Neural cell (in vitro differentiated cells): ENCODE measurements at regions not wholly inside any gene's neighbourhood (a gene's known extent, or its start where the extent isn't known, plus 50 kb on each side); places are given as distances from the start of the nearest gene placed in this dataset.
"Not testable (repeated sequence)": the region's sequence is repeated elsewhere in the genome, so short reads cannot be mapped to it uniquely, and the experiment has no call there.

Experiments
- H2AFZ ChIP-seq: fragments of 200-600, 300-800 bp; sonication (generic), shearing (Covaris generic); 2 replicates; pipeline ENCODE4 v1.6.0; 2014; ENCODE audit warnings: low read depth, mild to moderate bottlenecking, antibody characterized with exemption, low read length, moderate library complexity
- H3F3A ChIP-seq: fragments of 200-600 bp; shearing (Covaris generic); 2 replicates; pipeline ENCODE4 v1.6.1; 2016; ENCODE audit warnings: mild to moderate bottlenecking, moderate library complexity, mixed read lengths, antibody characterized with exemption, low read length; ENCODE audit not compliant: insufficient read depth, poor library complexity, severe bottlenecking
- H3K27ac ChIP-seq: fragments of 200-600, 300-800 bp; sonication (generic), shearing (Covaris generic); 2 replicates; pipeline ENCODE4 v1.5.1; 2014; ENCODE audit warnings: mild to moderate bottlenecking, low read length, moderate library complexity
- H3K27me3 ChIP-seq: fragments of 300-800, 200-600 bp; sonication (generic), shearing (Covaris generic); 2 replicates; pipeline ENCODE4 v1.6.0; 2014; ENCODE audit warnings: mild to moderate bottlenecking, low read depth, low read length, moderate library complexity; ENCODE audit not compliant: insufficient read depth
- H3K36me3 ChIP-seq: fragments of 300-800, 200-600 bp; sonication (generic), shearing (Covaris generic); 2 replicates; pipeline ENCODE4 v1.5.1; 2014; ENCODE audit warnings: mild to moderate bottlenecking, antibody characterized with exemption, low read length, moderate library complexity; ENCODE audit not compliant: insufficient read depth
- H3K4me2 ChIP-seq: fragments of 300-800, 200-600 bp; sonication (generic), shearing (Covaris generic); 2 replicates; pipeline ENCODE4 v1.6.0; 2014; ENCODE audit warnings: mild to moderate bottlenecking, low read length
- H3K4me3 ChIP-seq: fragments of 300-800, 200-600 bp; sonication (generic), shearing (Covaris generic); 2 replicates; pipeline ENCODE4 v1.5.1; 2014; ENCODE audit warnings: mild to moderate bottlenecking, low read length, moderate library complexity
- H3K79me2 ChIP-seq: fragments of 200-600 bp; shearing (Covaris generic); replicated peaks from 2 replicates; pipeline ENCODE4 v1.6.0; 2014; ENCODE audit warnings: mild to moderate bottlenecking, low read length, moderate library complexity; ENCODE audit not compliant: insufficient read depth
- H3K9ac ChIP-seq: fragments of 300-800, 200-600 bp; sonication (generic), shearing (Covaris generic); 2 replicates; pipeline ENCODE4 v1.6.1; 2016; ENCODE audit warnings: mild to moderate bottlenecking, low read length, mixed read lengths
- H3K9me2 ChIP-seq: fragments of 200-600 bp; shearing (Covaris generic); 2 replicates; pipeline ENCODE4 v1.6.1; 2016; ENCODE audit warnings: mild to moderate bottlenecking, low read length, mixed read lengths; ENCODE audit not compliant: insufficient read depth
- H3K9me3 ChIP-seq: fragments of 200-600, 300-800 bp; sonication (generic), shearing (Covaris generic); 2 replicates; pipeline ENCODE4 v1.6.1; 2016; ENCODE audit warnings: mild to moderate bottlenecking, mixed run types, low read length, moderate library complexity, mixed read lengths
- H4K20me1 ChIP-seq: fragments of 200-600 bp; shearing (Covaris generic); 2 replicates; pipeline ENCODE4 v1.6.1; 2016; ENCODE audit warnings: mild to moderate bottlenecking, mixed run types; ENCODE audit not compliant: insufficient read depth
- CTCF ChIP-seq: fragments of 450-650 bp; IDR thresholded peaks from 2 replicates; pipeline ENCODE4 v1.5.1; 2014; ENCODE audit warnings: antibody characterized with exemption, mild to moderate bottlenecking, moderate library complexity; ENCODE audit not compliant: poor library complexity, severe bottlenecking
- EP300 ChIP-seq: fragments of 450-650 bp; conservative IDR thresholded peaks from 2 replicates; pipeline ENCODE4 v1.6.1; 2014; ENCODE audit warnings: antibody characterized with exemption, mild to moderate bottlenecking, moderate library complexity; ENCODE audit not compliant: poor library complexity, severe bottlenecking
- EZH2 ChIP-seq: fragments of 200-600, 300-800 bp; shearing (Covaris generic), sonication (generic); IDR thresholded peaks from 2 replicates; pipeline ENCODE4 v1.6.1; 2014; ENCODE audit warnings: antibody characterized with exemption, low read length, borderline replicate concordance, mild to moderate bottlenecking; ENCODE audit not compliant: insufficient read depth, poor library complexity, severe bottlenecking
- MXI1 ChIP-seq: fragments of 450-650 bp; conservative IDR thresholded peaks from 2 replicates; pipeline ENCODE4 v1.6.1; 2014; ENCODE audit warnings: antibody characterized with exemption, mild to moderate bottlenecking; ENCODE audit not compliant: poor library complexity, severe bottlenecking
- POLR2AphosphoS5 ChIP-seq: IDR thresholded peaks from 2 replicates; pipeline ENCODE4 v1.6.1; 2012
- RAD21 ChIP-seq: fragments of 450-650 bp; conservative IDR thresholded peaks from 2 replicates; pipeline ENCODE4 v1.6.1; 2014; ENCODE audit warnings: antibody characterized with exemption, mild to moderate bottlenecking, moderate library complexity
- REST ChIP-seq: IDR thresholded peaks from 2 replicates; pipeline ENCODE4 v1.6.1; 2012; ENCODE audit warnings: borderline replicate concordance
- TAF1 ChIP-seq: IDR thresholded peaks from 2 replicates; pipeline ENCODE4 v1.6.1; 2012; ENCODE audit warnings: low read depth

- no peaks in the 10 kb centered on the region for H4K20me1 ChIP-seq
- TF ChIP-seq TAF1 = no peak
- no peak for TF ChIP-seq POLR2AphosphoS5
- TF ChIP-seq EZH2 = no peak
- no peak for TF ChIP-seq CTCF
- TF ChIP-seq RAD21 = no peak
These were observed 279.3 kb upstream of the PDE3A start for GRCh38 chr12:20089077-20089476.

GRCh38 chr12:20093190-20093810 is 275.0 kb upstream of the PDE3A start:
- not testable (repeated sequence) for H3K27me3 ChIP-seq, H3K4me2 ChIP-seq, H3K9ac ChIP-seq, H3K4me3 ChIP-seq, H3K27ac ChIP-seq, H2AFZ ChIP-seq, H3K79me2 ChIP-seq, H3K36me3 ChIP-seq, H3K9me3 ChIP-seq, H3F3A ChIP-seq, H3K9me2 ChIP-seq, H4K20me1 ChIP-seq

More at GRCh38 chr12:20089077-20089476, 279.3 kb upstream of the PDE3A start:
- no peaks in the 10 kb centered on the region for H3K36me3 ChIP-seq
- H3K9me3 ChIP-seq = peaks cover 6% of the 10 kb centered on the region
- H3K79me2 ChIP-seq = no peaks in the 10 kb centered on the region
- H3K4me2 ChIP-seq = no peak overlapping the region
- no peak overlapping the region for H3K27ac ChIP-seq
- H3F3A ChIP-seq = no peaks in the 10 kb centered on the region
- H3K9ac ChIP-seq = no peak overlapping the region
- H3K9me2 ChIP-seq = no peaks in the 10 kb centered on the region
- no peak overlapping the region for H2AFZ ChIP-seq
- H3K27me3 ChIP-seq = no peaks in the 10 kb centered on the region
- no peak overlapping the region for H3K4me3 ChIP-seq

- Histone ChIP-seq H3K27ac (no peak overlapping the region), H2AFZ (no peak overlapping the region), H3K9me2 (no peaks in the 10 kb centered on the region), H3K4me2 (no peak overlapping the region), H3F3A (no peaks in the 10 kb centered on the region), H3K4me3 (no peak overlapping the region), H3K9me3 (no peaks in the 10 kb centered on the region), H3K9ac (no peak overlapping the region), H3K27me3 (no peaks in the 10 kb centered on the region), H4K20me1 (no peaks in the 10 kb centered on the region), H3K36me3 (no peaks in the 10 kb centered on the region), H3K79me2 (no peaks in the 10 kb centered on the region)
- TF ChIP-seq EP300 (no peak), REST (no peak), CTCF (no peak), TAF1 (no peak), MXI1 (no peak)
These were observed 271.9 kb upstream of the PDE3A start for GRCh38 chr12:20096430-20096829.
